ENCODE measurements at regions not wholly inside any gene's neighbourhood (a gene's known extent, or its start where the extent isn't known, plus 50 kb on each side); places are given as distances from the start of the nearest gene placed in this dataset.

- DNase-seq: no peak
Observed at GRCh38 chr4:163878336-163879121, 384.0 kb downstream of the TMA16 start.

GRCh38 chr4:163892417-163892816 is 397.9 kb downstream of the TMA16 start:
- DNase-seq: no peak

- no peak for DNase-seq
Observed at GRCh38 chr4:163895378-163896005, 401.0 kb downstream of the TMA16 start.

- DNase-seq: no peak
Observed at GRCh38 chr4:163901319-163901718, 406.8 kb downstream of the TMA16 start.

GRCh38 chr4:163902417-163902816 is 407.9 kb downstream of the TMA16 start:
- DNase-seq: no peak

GRCh38 chr4:163911891-163912290 is 417.4 kb downstream of the TMA16 start:
- DNase-seq: no peak

GRCh38 chr4:163913571-163913970 is 419.1 kb downstream of the TMA16 start:
- DNase-seq: no peak

- DNase-seq: no peak
Observed at GRCh38 chr4:163915896-163916295, 421.4 kb downstream of the TMA16 start.

- DNase-seq: no peak
Observed at GRCh38 chr4:163920426-163920825, 425.9 kb downstream of the TMA16 start.

- no peak for DNase-seq
Observed at GRCh38 chr4:163922302-163922701, 427.8 kb downstream of the TMA16 start.

GRCh38 chr4:163923092-163923491 is 428.6 kb downstream of the TMA16 start:
- DNase-seq: no peak

- no peak for DNase-seq
Observed at GRCh38 chr4:163930086-163930485, 435.6 kb downstream of the TMA16 start.

- DNase-seq: no peak
Observed at GRCh38 chr4:163932504-163932903, 438.0 kb downstream of the TMA16 start.

- no peak for DNase-seq
Observed at GRCh38 chr4:163939597-163939996, 445.1 kb downstream of the TMA16 start.

GRCh38 chr4:163941221-163941905 is 446.9 kb downstream of the TMA16 start:
- no peak for DNase-seq

- DNase-seq: no peak
Observed at GRCh38 chr4:163948920-163949455, 454.5 kb downstream of the TMA16 start.

GRCh38 chr4:163949976-163950601 is 455.6 kb downstream of the TMA16 start:
- DNase-seq: no peak

- DNase-seq: no peak
Observed at GRCh38 chr4:163955288-163955687, 460.8 kb downstream of the TMA16 start.

- no peak for DNase-seq
Observed at GRCh38 chr4:163958751-163959150, 464.3 kb downstream of the TMA16 start.

GRCh38 chr4:163959932-163960331 is 465.4 kb downstream of the TMA16 start:
- DNase-seq: no peak

- DNase-seq: no peak
Observed at GRCh38 chr4:163966612-163967011, 472.1 kb downstream of the TMA16 start.

- no peak for DNase-seq
Observed at GRCh38 chr4:163967263-163967662, 472.8 kb downstream of the TMA16 start.

GRCh38 chr4:163967710-163968109 is 473.2 kb downstream of the TMA16 start:
- no peak for DNase-seq
